Astrocyte of the cerebellum (primary cell): ENCODE measurements at regions not wholly inside any gene's neighbourhood (a gene's known extent, or its start where the extent isn't known, plus 50 kb on each side); places are given as distances from the start of the nearest gene placed in this dataset.

Experiments used
- DNase-seq: peaks from one replicate; pipeline ENCODE4 v3.0.0-alpha.2; 2011; ENCODE audit warnings: low read depth
- H3K4me3 ChIP-seq: 2 replicates; pipeline ENCODE4 v1.5.1; 2011; ENCODE audit warnings: mild to moderate bottlenecking, low read depth, low read length, moderate library complexity
- CTCF ChIP-seq: IDR thresholded peaks from 2 replicates; pipeline ENCODE4 v1.5.1; 2012; ENCODE audit warnings: low read length, low read depth, moderate library complexity, mild to moderate bottlenecking; ENCODE audit errors: missing control alignments
- in situ Hi-C: cut with HindIII; loops from 2 replicates; pipeline ENCODE4 v1.10.0; 2017; ENCODE audit warnings: low sequenced_read_pairs

- in situ Hi-C loops: loop anchor here (5.0 kb wide), 1 partner anchor 42 kb away; no protein-coding TSS in a partner anchor
- no peak for DNase-seq
These were observed 657.4 kb upstream of the ATXN8OS start for GRCh38 chr13:69450245-69450644.

GRCh38 chr13:69425235-69425634 is 682.4 kb upstream of the ATXN8OS start:
- no peak for DNase-seq
- no peak overlapping the region for H3K4me3 ChIP-seq
- no peak for TF ChIP-seq CTCF
- in situ Hi-C loops: no loop called here

More at GRCh38 chr13:69450245-69450644, 657.4 kb upstream of the ATXN8OS start:
- no peak overlapping the region for H3K4me3 ChIP-seq
- no peak for TF ChIP-seq CTCF

- no peak for TF ChIP-seq CTCF
- no peak overlapping the region for H3K4me3 ChIP-seq
- in situ Hi-C loops: no loop called here
- DNase-seq: no peak
These were observed 683.8 kb upstream of the ATXN8OS start for GRCh38 chr13:69423844-69424243.

- DNase-seq: no peak
- H3K4me3 ChIP-seq: no peak overlapping the region
- in situ Hi-C loops: no loop called here
- no peak for TF ChIP-seq CTCF
These were observed 689.3 kb upstream of the ATXN8OS start for GRCh38 chr13:69418319-69418718.

GRCh38 chr13:69410761-69411160 is 696.9 kb upstream of the ATXN8OS start:
- H3K4me3 ChIP-seq: no peak overlapping the region
- no peak for TF ChIP-seq CTCF
- no peak for DNase-seq
- in situ Hi-C loops: no loop called here

- no peak for TF ChIP-seq CTCF
- no peak overlapping the region for H3K4me3 ChIP-seq
- in situ Hi-C loops: no loop called here
- DNase-seq: no peak
These were observed 715.9 kb upstream of the ATXN8OS start for GRCh38 chr13:69391756-69392155.

- in situ Hi-C loops: no loop called here
- no peak for TF ChIP-seq CTCF
- DNase-seq: no peak
- H3K4me3 ChIP-seq: no peak overlapping the region
These were observed 717.7 kb upstream of the ATXN8OS start for GRCh38 chr13:69389899-69390298.
